Astrocyte (in vitro differentiated cells and primary cell): ENCODE measurements at regions not wholly inside any gene's neighbourhood (a gene's known extent, or its start where the extent isn't known, plus 50 kb on each side); places are given as distances from the start of the nearest gene placed in this dataset.

Source experiments
- DNase-seq: peaks from one replicate; pipeline ENCODE4 v3.0.0-alpha.2; 2010; ENCODE audit warnings: low read depth
- FAIRE-seq: peaks from 2 replicates; lab custom pipeline; 2011; peaks lifted over from hg19 to GRCh38; lab: Jason Lieb, UNC
- H2AFZ ChIP-seq: 2 replicates; pipeline ENCODE4 v1.6.0; 2012; ENCODE audit warnings: low read depth, low read length, inconsistent platforms
- H3K27ac ChIP-seq: 2 replicates; pipeline ENCODE4 v1.5.1; 2011; ENCODE audit warnings: low read depth, low read length, inconsistent platforms
- H3K27me3 ChIP-seq: 2 replicates; pipeline ENCODE4 v1.6.0; 2011; ENCODE audit warnings: low read length, inconsistent platforms; ENCODE audit not compliant: insufficient read depth
- H3K36me3 ChIP-seq: 2 replicates; pipeline ENCODE4 v1.5.1; 2011; ENCODE audit warnings: low read length, inconsistent platforms; ENCODE audit not compliant: insufficient read depth
- H3K4me1 ChIP-seq: 2 replicates; pipeline ENCODE4 v1.5.1; 2011; ENCODE audit warnings: low read length, inconsistent platforms; ENCODE audit not compliant: insufficient read depth
- H3K4me2 ChIP-seq: 2 replicates; pipeline ENCODE4 v1.6.0; 2012; ENCODE audit warnings: low read length, inconsistent platforms
- H3K4me3 ChIP-seq: 2 replicates; pipeline ENCODE4 v1.5.1; 2011; ENCODE audit warnings: low read depth, mild to moderate bottlenecking, low read length, inconsistent platforms; ENCODE audit not compliant: insufficient read depth
- H3K79me2 ChIP-seq: 2 replicates; pipeline ENCODE4 v1.6.0; 2012; ENCODE audit warnings: mild to moderate bottlenecking, low read length, inconsistent platforms; ENCODE audit not compliant: insufficient read depth
- H3K9ac ChIP-seq: 2 replicates; pipeline ENCODE4 v1.6.0; 2012; ENCODE audit warnings: mild to moderate bottlenecking, low read length, inconsistent platforms
- H3K9me3 ChIP-seq: 2 replicates; pipeline ENCODE4 v1.5.1; 2012; ENCODE audit warnings: low read depth, mild to moderate bottlenecking, low read length, inconsistent platforms; ENCODE audit not compliant: insufficient read depth
- H4K20me1 ChIP-seq: 2 replicates; pipeline ENCODE4 v1.6.0; 2012; ENCODE audit warnings: low read length, inconsistent platforms; ENCODE audit not compliant: insufficient read depth
- H3K27ac Mint-ChIP-seq: one replicate; pipeline ENCODE4 v1.8.0; 2021; ENCODE audit warnings: mild to moderate bottlenecking, mixed read lengths; ENCODE audit not compliant: unreplicated experiment
- H3K27me3 Mint-ChIP-seq: one replicate; pipeline ENCODE4 v1.8.0; 2021; ENCODE audit warnings: low read depth, mixed read lengths; ENCODE audit not compliant: unreplicated experiment
- H3K36me3 Mint-ChIP-seq: one replicate; pipeline ENCODE4 v1.8.0; 2021; ENCODE audit warnings: low read depth, mixed read lengths; ENCODE audit not compliant: unreplicated experiment
- H3K4me1 Mint-ChIP-seq: one replicate; pipeline ENCODE4 v1.8.0; 2021; ENCODE audit warnings: low read depth, mixed read lengths; ENCODE audit not compliant: unreplicated experiment
- H3K4me3 Mint-ChIP-seq: one replicate; pipeline ENCODE4 v1.8.0; 2021; ENCODE audit warnings: mild to moderate bottlenecking, moderate library complexity, mixed read lengths; ENCODE audit not compliant: unreplicated experiment
- H3K9me3 Mint-ChIP-seq: one replicate; pipeline ENCODE4 v1.8.0; 2021; ENCODE audit warnings: mild to moderate bottlenecking, mixed read lengths; ENCODE audit not compliant: unreplicated experiment
- CTCF ChIP-seq: IDR thresholded peaks from 2 replicates; pipeline ENCODE4 v1.5.1; 2011; ENCODE audit warnings: low read depth, mild to moderate bottlenecking, inconsistent platforms, low read length, moderate library complexity; ENCODE audit not compliant: insufficient read depth
- EZH2 ChIP-seq: IDR thresholded peaks from 2 replicates; pipeline ENCODE4 v1.6.1; 2012; ENCODE audit warnings: mild to moderate bottlenecking, low read length, inconsistent platforms; ENCODE audit not compliant: insufficient read depth

- Histone ChIP-seq H3K4me2 (no peak overlapping the region), H3K4me1 (no peaks in the 10 kb centered on the region), H4K20me1 (no peaks in the 10 kb centered on the region), H3K9ac (no peak overlapping the region), H3K4me3 (no peak overlapping the region), H3K79me2 (no peaks in the 10 kb centered on the region), H3K36me3 (no peaks in the 10 kb centered on the region), H3K27me3 (no peaks in the 10 kb centered on the region), H2AFZ (no peak overlapping the region), H3K27ac (no peak overlapping the region), H3K9me3 (no peaks in the 10 kb centered on the region)
- H3K9me3 Mint-ChIP-seq, result no peaks in the 10 kb centered on the region
- no peak overlapping the region for H3K27ac Mint-ChIP-seq
- H3K36me3 Mint-ChIP-seq, result peaks cover 2% of the 10 kb centered on the region
- TF ChIP-seq CTCF, result no peak
- TF ChIP-seq EZH2, result no peak
- peaks cover 3% of the 10 kb centered on the region for H3K4me1 Mint-ChIP-seq
- H3K4me3 Mint-ChIP-seq, result no peak overlapping the region
- DNase-seq (no peak), FAIRE-seq (no peak)
- H3K27me3 Mint-ChIP-seq, result peaks cover 8% of the 10 kb centered on the region
These were observed 154.3 kb upstream of the IQSEC1 start for GRCh38 chr3:13227315-13228165.

GRCh38 chr3:13224967-13225366 is 151.7 kb upstream of the IQSEC1 start:
- Mint-ChIP-seq H3K27me3 (peaks cover 2% of the 10 kb centered on the region), H3K4me3 (no peak overlapping the region), H3K4me1 (peaks cover 5% of the 10 kb centered on the region), H3K36me3 (peaks cover 2% of the 10 kb centered on the region), H3K27ac (no peak overlapping the region), H3K9me3 (no peaks in the 10 kb centered on the region)
- DNase-seq, result no peak
- TF ChIP-seq CTCF (no peak), EZH2 (no peak)
- Histone ChIP-seq H4K20me1 (no peaks in the 10 kb centered on the region), H3K4me1 (no peaks in the 10 kb centered on the region), H3K9ac (no peak overlapping the region), H3K79me2 (no peaks in the 10 kb centered on the region), H3K27me3 (no peaks in the 10 kb centered on the region), H3K27ac (no peak overlapping the region), H3K9me3 (no peaks in the 10 kb centered on the region), H2AFZ (no peak overlapping the region), H3K4me3 (no peak overlapping the region), H3K36me3 (no peaks in the 10 kb centered on the region), H3K4me2 (no peak overlapping the region)
- FAIRE-seq, result no peak
